Calu3 (cell line): ENCODE measurements at regions not wholly inside any gene's neighbourhood (a gene's known extent, or its start where the extent isn't known, plus 50 kb on each side); places are given as distances from the start of the nearest gene placed in this dataset.
"Not testable (repeated sequence)": the region's sequence is repeated elsewhere in the genome, so short reads cannot be mapped to it uniquely, and the experiment has no call there.

Experiments used
- BruUV-seq: library from RNA; stranded (reverse); fragments of 400-500 nt; replicated peaks from 2 replicates; lab custom pipeline; 2021; lab: Mats Ljungman, UMichigan
- CTCF ChIA-PET: fragments of 300-600 bp; sonication (Branson Sonifier 250); formaldehyde crosslinking; loops from one replicate; lab custom pipeline; 2022; ENCODE audit warnings: antibody characterized with exemption; lab: Charles Lee
- DNase-seq: peaks from one replicate; pipeline ENCODE4 v3.0.0; 2022
- H3K27ac Mint-ChIP-seq: one replicate; pipeline ENCODE4 v1.8.0; 2022; ENCODE audit warnings: mixed read lengths; ENCODE audit not compliant: unreplicated experiment
- H3K27me3 Mint-ChIP-seq: one replicate; pipeline ENCODE4 v1.8.0; 2022; ENCODE audit warnings: mixed read lengths; ENCODE audit not compliant: unreplicated experiment
- H3K36me3 Mint-ChIP-seq: one replicate; pipeline ENCODE4 v1.8.0; 2022; ENCODE audit warnings: mild to moderate bottlenecking, moderate library complexity, mixed read lengths; ENCODE audit not compliant: insufficient read depth, unreplicated experiment
- H3K4me1 Mint-ChIP-seq: one replicate; pipeline ENCODE4 v1.8.0; 2022; ENCODE audit warnings: mild to moderate bottlenecking, low read depth, mixed read lengths; ENCODE audit not compliant: unreplicated experiment
- H3K4me3 Mint-ChIP-seq: one replicate; pipeline ENCODE4 v1.8.0; 2022; ENCODE audit warnings: mild to moderate bottlenecking, low read depth, moderate library complexity, mixed read lengths; ENCODE audit not compliant: unreplicated experiment
- H3K9me3 Mint-ChIP-seq: one replicate; pipeline ENCODE4 v1.8.0; 2022; ENCODE audit warnings: low read depth, mixed read lengths; ENCODE audit not compliant: unreplicated experiment
- intact Hi-C: fragments of 100-400 bp; cut with micrococcal nuclease; formaldehyde crosslinking; loops from one replicate; pipeline ENCODE4 v1.10.0; 2022; ENCODE audit not compliant: unreplicated experiment
- TF ChIP-seq, protein P1 (sequence below): fragments of 200-600 bp; IDR thresholded peaks from one replicate; pipeline ENCODE4 v1.8.0; 2022; ENCODE audit warnings: antibody characterized with exemption; ENCODE audit not compliant: unreplicated experiment

DNA sequence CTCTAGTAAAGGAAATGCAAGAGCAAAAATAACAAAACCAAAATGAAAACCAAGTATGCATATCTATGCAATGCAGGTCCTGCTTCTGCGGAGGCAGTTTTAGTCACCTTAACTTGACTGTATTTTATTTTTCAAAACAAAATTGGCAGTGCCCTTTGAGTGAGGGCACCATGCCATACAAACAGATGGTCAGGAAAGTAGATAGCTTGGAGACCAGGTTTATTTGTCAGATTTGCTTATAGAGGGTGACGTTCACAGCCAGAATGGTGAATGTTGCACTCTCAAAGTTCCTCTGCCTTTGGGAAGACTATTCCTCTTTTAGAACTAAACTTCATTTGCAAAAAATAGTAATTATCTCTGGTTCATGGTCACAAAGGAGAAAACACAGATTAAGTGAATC lies 801.9 kb downstream of the ANKRD7 start:
- no peak overlapping the region for H3K4me3 Mint-ChIP-seq
- TF ChIP-seq, protein P1, sequence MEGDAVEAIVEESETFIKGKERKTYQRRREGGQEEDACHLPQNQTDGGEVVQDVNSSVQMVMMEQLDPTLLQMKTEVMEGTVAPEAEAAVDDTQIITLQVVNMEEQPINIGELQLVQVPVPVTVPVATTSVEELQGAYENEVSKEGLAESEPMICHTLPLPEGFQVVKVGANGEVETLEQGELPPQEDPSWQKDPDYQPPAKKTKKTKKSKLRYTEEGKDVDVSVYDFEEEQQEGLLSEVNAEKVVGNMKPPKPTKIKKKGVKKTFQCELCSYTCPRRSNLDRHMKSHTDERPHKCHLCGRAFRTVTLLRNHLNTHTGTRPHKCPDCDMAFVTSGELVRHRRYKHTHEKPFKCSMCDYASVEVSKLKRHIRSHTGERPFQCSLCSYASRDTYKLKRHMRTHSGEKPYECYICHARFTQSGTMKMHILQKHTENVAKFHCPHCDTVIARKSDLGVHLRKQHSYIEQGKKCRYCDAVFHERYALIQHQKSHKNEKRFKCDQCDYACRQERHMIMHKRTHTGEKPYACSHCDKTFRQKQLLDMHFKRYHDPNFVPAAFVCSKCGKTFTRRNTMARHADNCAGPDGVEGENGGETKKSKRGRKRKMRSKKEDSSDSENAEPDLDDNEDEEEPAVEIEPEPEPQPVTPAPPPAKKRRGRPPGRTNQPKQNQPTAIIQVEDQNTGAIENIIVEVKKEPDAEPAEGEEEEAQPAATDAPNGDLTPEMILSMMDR, result no peak
- CTCF ChIA-PET, result no interaction called here
- no peak overlapping the region for H3K27ac Mint-ChIP-seq
- no peaks in the 10 kb centered on the region for H3K27me3 Mint-ChIP-seq
- DNase-seq, result no peak
- H3K9me3 Mint-ChIP-seq, result peaks cover 2% of the 10 kb centered on the region
- no peaks in the 10 kb centered on the region for H3K36me3 Mint-ChIP-seq
- H3K4me1 Mint-ChIP-seq, result no peaks in the 10 kb centered on the region
- no TSS peak for BruUV-seq
- intact Hi-C loops, result no loop called here

DNA sequence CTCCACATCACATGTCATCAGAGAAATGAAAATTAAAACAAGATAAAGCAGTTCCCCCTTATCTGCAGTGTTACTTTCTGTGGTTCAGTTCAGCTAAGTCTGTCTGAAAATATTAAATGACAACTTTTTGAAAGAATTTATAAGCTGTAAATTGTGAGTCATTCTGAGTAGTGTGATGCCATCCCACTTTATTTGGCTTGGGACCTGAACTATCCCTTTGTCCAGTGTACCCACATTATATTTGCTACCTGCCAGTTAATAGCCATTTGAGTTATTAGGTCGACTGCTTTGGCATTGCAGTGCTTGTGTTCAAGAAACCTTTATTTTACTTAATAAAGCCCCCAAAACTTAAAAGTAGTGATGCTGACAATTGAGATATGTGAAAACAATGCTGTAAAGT lies 804.2 kb downstream of the ANKRD7 start:
- intact Hi-C loops, result no loop called here
- no peak for DNase-seq
- no peak overlapping the region for H3K27ac Mint-ChIP-seq
- CTCF ChIA-PET, result no interaction called here
- peaks cover 4% of the 10 kb centered on the region for H3K9me3 Mint-ChIP-seq
- no TSS peak for BruUV-seq
- H3K27me3 Mint-ChIP-seq, result no peaks in the 10 kb centered on the region
- H3K36me3 Mint-ChIP-seq, result no peaks in the 10 kb centered on the region
- no peaks in the 10 kb centered on the region for H3K4me1 Mint-ChIP-seq
- TF ChIP-seq, protein P1, result no peak
- no peak overlapping the region for H3K4me3 Mint-ChIP-seq

DNA sequence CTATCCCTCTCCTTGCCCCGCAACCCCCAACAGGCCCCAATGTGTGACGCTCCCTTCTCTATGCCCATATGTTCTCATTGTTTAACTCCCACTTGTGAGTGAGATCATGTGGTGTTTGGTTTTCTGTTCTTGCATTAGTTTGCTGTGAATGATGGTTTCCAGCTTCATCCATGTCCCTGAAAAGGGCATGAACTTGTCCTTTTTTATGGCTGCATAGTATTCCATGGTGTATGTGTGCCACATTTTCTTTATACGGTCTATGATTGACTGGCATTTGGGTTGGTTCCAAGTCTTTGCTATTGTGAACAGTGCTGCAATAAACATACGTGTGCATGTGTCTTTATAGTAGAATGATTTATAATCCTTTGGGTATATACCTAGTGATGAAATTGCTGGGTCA lies 807.6 kb downstream of the ANKRD7 start:
- H3K36me3 Mint-ChIP-seq, BruUV-seq, intact Hi-C loops, DNase-seq, H3K27ac Mint-ChIP-seq, H3K4me3 Mint-ChIP-seq, H3K9me3 Mint-ChIP-seq, H3K27me3 Mint-ChIP-seq, H3K4me1 Mint-ChIP-seq, CTCF ChIA-PET: not testable (repeated sequence)

DNA sequence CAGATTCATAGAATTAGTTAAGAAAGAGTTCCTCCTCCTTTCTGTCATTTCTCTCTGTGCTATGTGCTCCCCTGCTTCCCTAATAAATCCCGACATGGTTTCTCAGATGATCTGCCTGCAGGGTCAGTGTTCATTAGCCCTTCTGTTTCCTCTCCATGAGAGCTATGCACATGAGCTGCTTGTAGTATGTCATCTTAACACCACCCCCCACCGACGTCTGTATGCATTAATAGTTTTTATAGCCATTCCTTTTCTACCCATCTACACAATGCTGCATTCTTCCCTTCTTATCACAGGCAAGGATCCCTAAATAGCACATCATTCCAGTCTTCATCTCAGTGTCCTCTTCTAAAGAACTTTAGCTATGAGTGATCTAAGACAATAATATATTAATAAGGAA lies 809.1 kb downstream of the ANKRD7 start:
- no peaks in the 10 kb centered on the region for H3K36me3 Mint-ChIP-seq
- H3K4me1 Mint-ChIP-seq, result no peaks in the 10 kb centered on the region
- H3K9me3 Mint-ChIP-seq, result peaks cover 2% of the 10 kb centered on the region
- CTCF ChIA-PET, result no interaction called here
- no peak overlapping the region for H3K4me3 Mint-ChIP-seq
- H3K27me3 Mint-ChIP-seq, result no peaks in the 10 kb centered on the region
- no peak overlapping the region for H3K27ac Mint-ChIP-seq
- DNase-seq, result no peak
- intact Hi-C loops, result no loop called here
- no TSS peak for BruUV-seq
- TF ChIP-seq, protein P1, result no peak

DNA sequence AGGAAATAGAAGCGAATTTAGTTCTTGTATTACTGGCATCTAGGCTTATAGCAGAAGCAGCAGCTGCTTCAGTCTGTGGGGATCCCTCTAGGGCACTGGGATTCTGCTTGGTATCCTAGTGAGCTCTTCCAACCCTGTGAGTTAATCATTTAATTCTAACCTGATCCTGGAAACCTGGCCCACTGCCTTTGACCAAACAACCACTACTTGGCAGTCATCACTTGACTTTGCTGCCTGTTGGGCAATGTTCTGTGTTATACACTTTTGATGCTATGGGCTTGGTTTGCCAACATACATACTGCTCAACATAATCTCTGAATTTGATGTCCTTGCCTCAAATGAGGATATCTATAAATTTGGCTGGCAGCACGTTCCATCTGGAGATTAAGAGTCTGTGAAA lies 813.4 kb downstream of the ANKRD7 start:
- Mint-ChIP-seq H3K27ac (no peak overlapping the region), H3K4me3 (no peak overlapping the region), H3K27me3 (no peaks in the 10 kb centered on the region), H3K4me1 (no peaks in the 10 kb centered on the region), H3K36me3 (no peaks in the 10 kb centered on the region), H3K9me3 (no peaks in the 10 kb centered on the region)
- TF ChIP-seq, protein P1, result no peak
- BruUV-seq, result no TSS peak
- CTCF ChIA-PET, result no interaction called here
- no peak for DNase-seq
- intact Hi-C loops, result no loop called here
